ENCODE measurements at regions not wholly inside any gene's neighbourhood (a gene's known extent, or its start where the extent isn't known, plus 50 kb on each side); places are given as distances from the start of the nearest gene placed in this dataset.

GRCh38 chr12:47367912-47368537, 288.3 kb upstream of the AMIGO2 start:
- no peak for TF ChIP-seq CTCF (IDR thresholded peaks at IDR 0.05; ENCODE audit: low read depth, low read length)
- no peak for TF ChIP-seq POLR2A (IDR thresholded peaks at IDR 0.05; ENCODE audit: extremely low read depth, insufficient read length)
- no peak for TF ChIP-seq MAX (IDR thresholded peaks at IDR 0.05; ENCODE audit: low read depth, low read length)

Measured in NB4 (cell line).